ENCODE measurements at regions not wholly inside any gene's neighbourhood (a gene's known extent, or its start where the extent isn't known, plus 50 kb on each side); places are given as distances from the start of the nearest gene placed in this dataset.

DNA sequence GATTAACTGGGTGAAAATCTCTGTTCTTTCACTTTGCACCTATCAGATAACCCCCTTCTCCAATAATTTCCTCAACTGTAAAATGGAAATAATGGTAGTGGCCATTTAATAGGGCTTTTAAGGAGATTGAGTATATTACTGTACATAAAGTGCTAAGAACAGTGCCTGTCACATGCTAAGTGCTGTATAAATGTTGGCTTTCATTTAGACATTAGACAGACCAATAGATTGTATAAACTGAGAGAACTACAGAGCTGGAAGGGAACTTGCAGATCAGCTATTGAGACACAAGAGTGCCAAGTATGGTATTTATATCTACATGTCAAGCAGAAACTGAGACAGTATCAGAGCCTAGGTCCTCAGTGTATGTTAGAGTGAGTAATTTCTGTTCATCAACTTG, 934.7 kb downstream of the PLA2G4A start:
- Mint-ChIP-seq H3K27ac (no peak overlapping the region), H3K27me3 (no peaks in the 10 kb centered on the region), H3K9me3 (ENCODE audit: low read depth) (peaks cover 5% of the 10 kb centered on the region), H3K4me3 (no peak overlapping the region), H3K4me1 (no peaks in the 10 kb centered on the region), H3K36me3 (no peaks in the 10 kb centered on the region)
- CTCF ChIA-PET: no interaction called here
- DNase-seq (no peak), ATAC-seq (no peak)

- no peak for ATAC-seq
- CTCF ChIA-PET: no interaction called here
- DNase-seq: no peak
- peaks cover 5% of the 10 kb centered on the region for H3K9me3 Mint-ChIP-seq (ENCODE audit: low read depth)
- H3K27me3 Mint-ChIP-seq: no peaks in the 10 kb centered on the region
- H3K36me3 Mint-ChIP-seq: no peaks in the 10 kb centered on the region
- no peaks in the 10 kb centered on the region for H3K4me1 Mint-ChIP-seq
- H3K4me3 Mint-ChIP-seq: no peak overlapping the region
- H3K27ac Mint-ChIP-seq: no peak overlapping the region
Measured at GRCh38 chr1:187763976-187764375, 935.2 kb downstream of the PLA2G4A start.

DNA sequence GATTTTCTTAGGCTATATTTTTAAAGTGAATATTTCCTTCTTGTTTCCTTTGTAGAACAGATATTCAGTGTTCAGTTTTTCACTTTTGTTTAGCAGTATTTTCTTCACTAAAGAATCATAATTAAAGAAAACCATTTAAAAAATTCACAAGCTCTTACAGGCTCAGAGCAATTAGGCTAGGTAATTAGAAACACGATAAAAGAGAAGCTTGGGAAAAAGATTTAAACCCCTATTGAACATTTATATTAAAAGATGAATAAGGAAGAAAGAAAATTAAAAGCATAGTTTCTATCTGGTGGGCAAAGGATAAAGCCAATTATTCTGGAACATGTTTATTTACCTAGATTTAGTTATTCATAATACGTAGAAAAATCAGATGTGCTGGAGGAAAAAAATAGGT, 942.6 kb downstream of the PLA2G4A start:
- CTCF ChIA-PET: no interaction called here
- Mint-ChIP-seq H3K27ac (no peak overlapping the region), H3K27me3 (no peaks in the 10 kb centered on the region), H3K9me3 (ENCODE audit: low read depth) (peaks cover 2% of the 10 kb centered on the region), H3K4me3 (no peak overlapping the region), H3K4me1 (no peaks in the 10 kb centered on the region), H3K36me3 (no peaks in the 10 kb centered on the region)
- ATAC-seq (no peak), DNase-seq (no peak)

DNA sequence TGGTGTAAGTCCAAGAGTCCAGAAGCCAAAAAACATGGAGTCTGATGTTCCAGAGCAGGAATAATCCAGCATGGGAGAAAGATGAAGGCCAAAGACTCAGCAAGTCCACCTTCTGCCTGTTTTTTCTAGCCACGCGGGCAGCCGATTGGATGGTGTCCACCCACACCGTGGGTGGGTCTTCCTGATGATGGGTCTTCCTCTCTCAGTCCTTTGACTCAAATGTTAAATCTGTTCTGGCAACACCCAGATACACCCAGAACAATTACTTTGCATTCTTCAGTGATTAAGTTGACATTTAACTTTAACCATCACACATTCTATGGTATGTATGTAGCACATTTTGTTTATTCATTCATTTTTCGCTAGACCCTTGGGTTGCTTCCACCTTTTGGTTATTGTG, 944.4 kb downstream of the PLA2G4A start:
- H3K27ac Mint-ChIP-seq: no peak overlapping the region
- H3K27me3 Mint-ChIP-seq: no peaks in the 10 kb centered on the region
- H3K36me3 Mint-ChIP-seq: no peaks in the 10 kb centered on the region
- no peak overlapping the region for H3K4me3 Mint-ChIP-seq
- ATAC-seq: no peak
- no peak for DNase-seq
- H3K4me1 Mint-ChIP-seq: no peaks in the 10 kb centered on the region
- CTCF ChIA-PET: no interaction called here
- H3K9me3 Mint-ChIP-seq (ENCODE audit: low read depth): no peaks in the 10 kb centered on the region

DNA sequence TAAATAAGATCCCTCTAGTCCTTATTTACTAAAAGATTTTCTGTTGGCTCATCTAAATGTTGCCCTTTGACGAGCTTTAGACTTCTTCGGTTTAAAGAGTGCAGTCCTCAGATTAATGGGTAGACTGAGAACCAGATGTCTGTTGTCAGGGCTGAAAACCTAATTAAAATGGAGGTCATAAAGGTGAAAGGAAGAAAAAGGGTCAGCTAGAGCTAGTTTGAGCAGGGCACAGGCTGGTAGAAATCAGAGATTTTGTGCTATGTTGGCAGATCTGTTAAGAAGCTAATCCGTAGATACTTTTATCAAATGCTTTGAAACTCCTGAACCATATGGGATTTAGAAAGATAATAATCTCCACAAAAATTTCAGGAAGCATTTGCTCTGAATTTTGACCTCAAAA, 959.0 kb downstream of the PLA2G4A start:
- H3K9me3 Mint-ChIP-seq (ENCODE audit: low read depth): peaks cover 3% of the 10 kb centered on the region
- no peaks in the 10 kb centered on the region for H3K36me3 Mint-ChIP-seq
- DNase-seq (no peak), ATAC-seq (no peak)
- H3K4me1 Mint-ChIP-seq: no peaks in the 10 kb centered on the region
- no peak overlapping the region for H3K4me3 Mint-ChIP-seq
- H3K27me3 Mint-ChIP-seq: no peaks in the 10 kb centered on the region
- H3K27ac Mint-ChIP-seq: no peak overlapping the region
- CTCF ChIA-PET: no interaction called here

GRCh38 chr1:187788718-187789117, 960.0 kb downstream of the PLA2G4A start:
- Mint-ChIP-seq H3K36me3 (no peaks in the 10 kb centered on the region), H3K4me1 (no peaks in the 10 kb centered on the region), H3K27me3 (no peaks in the 10 kb centered on the region), H3K27ac (no peak overlapping the region), H3K9me3 (ENCODE audit: low read depth) (peaks cover 5% of the 10 kb centered on the region), H3K4me3 (no peak overlapping the region)
- no peak for ATAC-seq
- no peak for DNase-seq
- CTCF ChIA-PET: no interaction called here

DNA sequence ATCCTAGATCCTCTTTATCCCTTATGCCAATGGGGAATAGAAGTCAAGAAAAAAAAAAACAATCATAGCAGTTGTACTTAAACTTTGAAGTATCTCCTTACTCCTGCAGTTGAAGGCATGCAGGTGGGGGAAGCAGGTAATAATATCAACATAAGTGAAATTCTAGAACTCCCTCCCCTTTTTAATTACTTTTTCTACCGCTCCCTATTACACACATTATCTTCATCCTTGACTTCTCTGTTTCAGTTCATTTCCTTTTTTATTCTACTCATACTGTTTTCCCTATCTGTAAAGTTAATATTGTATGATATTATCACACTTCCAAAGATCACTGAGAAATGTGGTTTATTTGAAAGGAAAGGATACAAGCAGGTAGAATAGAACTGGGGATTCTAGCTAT, 962.0 kb downstream of the PLA2G4A start:
- DNase-seq (no peak), ATAC-seq (no peak)
- Mint-ChIP-seq H3K27ac (no peak overlapping the region), H3K27me3 (no peaks in the 10 kb centered on the region), H3K4me1 (no peaks in the 10 kb centered on the region), H3K4me3 (no peak overlapping the region), H3K9me3 (ENCODE audit: low read depth) (peaks cover 5% of the 10 kb centered on the region), H3K36me3 (no peaks in the 10 kb centered on the region)
- CTCF ChIA-PET: no interaction called here

DNA sequence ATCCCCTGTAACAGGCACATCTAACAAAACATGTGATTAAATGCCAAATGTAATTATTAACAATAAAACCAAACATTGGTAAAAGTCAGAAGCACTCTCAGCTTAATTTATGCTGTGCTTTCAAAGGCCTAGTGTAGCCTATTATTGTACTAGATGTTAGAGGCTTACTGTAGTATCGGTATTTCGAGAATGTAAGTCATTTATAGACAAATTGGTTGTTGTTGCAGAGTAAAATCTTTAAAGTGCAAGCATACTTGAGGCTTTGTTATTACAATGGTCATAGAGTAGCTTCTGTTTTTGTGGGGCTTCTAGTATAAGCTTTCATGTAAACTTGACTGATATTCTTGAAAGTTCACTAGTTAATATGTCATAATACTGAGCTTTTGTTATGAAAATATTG, 965.8 kb downstream of the PLA2G4A start:
- CTCF ChIA-PET: no interaction called here
- H3K4me1 Mint-ChIP-seq: no peaks in the 10 kb centered on the region
- H3K27ac Mint-ChIP-seq: no peak overlapping the region
- H3K36me3 Mint-ChIP-seq: no peaks in the 10 kb centered on the region
- ATAC-seq (no peak), DNase-seq (no peak)
- no peaks in the 10 kb centered on the region for H3K27me3 Mint-ChIP-seq
- peaks cover 5% of the 10 kb centered on the region for H3K9me3 Mint-ChIP-seq (ENCODE audit: low read depth)
- no peak overlapping the region for H3K4me3 Mint-ChIP-seq

DNA sequence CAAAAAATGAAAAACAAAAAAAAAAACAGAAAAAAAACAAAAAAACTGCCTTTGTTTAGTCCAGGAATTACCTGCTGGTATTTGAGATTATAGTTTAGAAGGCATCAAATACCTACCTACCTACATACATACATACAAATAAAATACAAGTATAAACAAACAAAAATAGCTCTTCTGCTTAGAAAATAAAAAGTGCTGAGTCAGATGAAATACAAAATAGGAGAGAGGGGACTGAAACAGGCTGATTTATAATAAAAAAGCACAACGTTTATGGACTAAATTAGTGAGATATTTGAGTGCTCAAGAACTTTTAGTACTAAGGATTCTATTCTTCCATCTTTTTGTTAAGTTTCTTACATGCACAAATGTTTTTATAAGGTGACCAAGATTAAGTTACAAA, 980.8 kb downstream of the PLA2G4A start:
- CTCF ChIA-PET: no interaction called here
- no peak for ATAC-seq
- Mint-ChIP-seq H3K9me3 (ENCODE audit: low read depth) (no peaks in the 10 kb centered on the region), H3K27ac (no peak overlapping the region), H3K4me3 (no peak overlapping the region), H3K27me3 (no peaks in the 10 kb centered on the region), H3K36me3 (no peaks in the 10 kb centered on the region), H3K4me1 (no peaks in the 10 kb centered on the region)
- no peak for DNase-seq

DNA sequence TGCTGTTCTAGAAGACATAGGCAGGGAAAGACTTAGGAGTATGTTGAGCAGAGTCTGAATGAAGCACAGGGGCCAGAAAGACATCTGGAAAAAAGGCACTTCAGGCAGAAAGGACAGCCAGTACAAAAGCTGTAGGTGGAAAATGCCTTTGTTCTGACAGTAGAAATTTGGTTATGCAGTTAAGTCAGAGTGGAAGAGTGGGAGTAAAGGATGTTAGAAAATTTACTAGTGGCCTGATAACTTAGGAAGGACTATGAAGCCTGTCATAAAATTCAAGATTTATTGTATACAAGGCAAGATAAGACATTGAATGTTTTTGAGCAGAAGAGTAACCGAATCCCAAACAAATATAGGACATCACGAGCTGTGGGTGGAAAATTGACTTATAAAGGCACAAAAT, 987.9 kb downstream of the PLA2G4A start:
- H3K27ac Mint-ChIP-seq: no peak overlapping the region
- H3K36me3 Mint-ChIP-seq: no peaks in the 10 kb centered on the region
- CTCF ChIA-PET: no interaction called here
- H3K27me3 Mint-ChIP-seq: no peaks in the 10 kb centered on the region
- H3K4me1 Mint-ChIP-seq: no peaks in the 10 kb centered on the region
- H3K9me3 Mint-ChIP-seq (ENCODE audit: low read depth): peaks cover 12% of the 10 kb centered on the region
- DNase-seq (no peak), ATAC-seq (no peak)
- H3K4me3 Mint-ChIP-seq: no peak overlapping the region

GRCh38 chr1:187817782-187818181, 989.0 kb downstream of the PLA2G4A start:
- H3K4me3 Mint-ChIP-seq: no peak overlapping the region
- DNase-seq (no peak), ATAC-seq (no peak)
- no peaks in the 10 kb centered on the region for H3K36me3 Mint-ChIP-seq
- H3K27me3 Mint-ChIP-seq: no peaks in the 10 kb centered on the region
- no peak overlapping the region for H3K27ac Mint-ChIP-seq
- H3K9me3 Mint-ChIP-seq (ENCODE audit: low read depth): peaks cover 14% of the 10 kb centered on the region
- CTCF ChIA-PET: no interaction called here
- no peaks in the 10 kb centered on the region for H3K4me1 Mint-ChIP-seq

DNA sequence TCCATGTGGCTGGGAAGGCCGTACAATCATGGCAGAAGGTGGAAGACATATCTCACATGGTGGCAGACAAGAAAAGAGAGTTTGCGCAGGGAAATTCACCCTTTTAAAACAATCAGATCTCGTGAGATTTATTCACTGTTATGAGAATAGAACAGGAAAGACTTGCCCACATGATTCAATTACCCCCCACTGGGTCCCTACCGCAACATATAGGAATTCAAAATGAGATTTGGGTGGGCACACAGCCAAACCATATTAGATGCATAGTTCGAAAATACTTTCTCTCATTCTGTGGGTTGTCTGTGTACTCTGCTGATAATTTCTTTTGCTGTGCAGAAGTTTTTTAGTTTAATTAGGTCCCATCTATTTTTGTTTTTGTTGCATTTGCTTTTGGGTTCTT, 990.3 kb downstream of the PLA2G4A start:
- DNase-seq (no peak), ATAC-seq (no peak)
- Mint-ChIP-seq H3K4me3 (no peak overlapping the region), H3K4me1 (no peaks in the 10 kb centered on the region), H3K27me3 (no peaks in the 10 kb centered on the region), H3K36me3 (no peaks in the 10 kb centered on the region), H3K9me3 (ENCODE audit: low read depth) (peaks cover 14% of the 10 kb centered on the region), H3K27ac (no peak overlapping the region)
- CTCF ChIA-PET: no interaction called here

DNA sequence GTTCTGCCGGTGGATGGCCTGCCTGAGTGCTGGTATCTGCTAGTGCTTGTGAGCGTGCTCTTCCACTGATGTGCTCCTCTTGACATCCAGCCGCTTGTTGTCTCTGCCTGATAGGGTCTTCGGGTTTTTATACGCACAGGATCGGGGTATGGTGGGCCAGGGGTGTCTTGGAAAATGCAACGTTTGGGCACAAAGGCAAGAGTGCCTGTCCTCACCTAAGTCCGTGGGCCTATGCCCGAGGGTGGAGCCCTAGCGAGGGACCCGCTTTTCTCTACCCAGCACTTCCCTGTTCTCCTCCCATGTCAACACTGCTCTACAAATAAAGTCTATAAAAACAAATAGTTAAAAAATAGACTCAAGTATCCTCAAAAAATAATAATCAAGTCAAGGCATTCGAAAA, 1007.8 kb downstream of the PLA2G4A start:
- Mint-ChIP-seq H3K4me3 (no peak overlapping the region), H3K9me3 (ENCODE audit: low read depth) (peaks cover 6% of the 10 kb centered on the region), H3K4me1 (no peaks in the 10 kb centered on the region), H3K27ac (no peak overlapping the region), H3K27me3 (no peaks in the 10 kb centered on the region), H3K36me3 (no peaks in the 10 kb centered on the region)
- CTCF ChIA-PET: no interaction called here
- ATAC-seq (no peak), DNase-seq (no peak)

- CTCF ChIA-PET: no interaction called here
- DNase-seq: no peak
- no peak for ATAC-seq
- H3K4me1 Mint-ChIP-seq: no peaks in the 10 kb centered on the region
- H3K27ac Mint-ChIP-seq: no peak overlapping the region
- no peaks in the 10 kb centered on the region for H3K36me3 Mint-ChIP-seq
- peaks cover 4% of the 10 kb centered on the region for H3K9me3 Mint-ChIP-seq (ENCODE audit: low read depth)
- H3K27me3 Mint-ChIP-seq: no peaks in the 10 kb centered on the region
- H3K4me3 Mint-ChIP-seq: no peak overlapping the region
Measured at GRCh38 chr1:187837787-187838186, 1009.0 kb downstream of the PLA2G4A start.

Measured in activated CD8-positive, alpha-beta memory T cell treated with anti-CD3 and anti-CD28 coated beads, Interleukin-2, amount 10 ng/mL, durations not matched to agents 7 days and 5 days (primary cell).